ENCODE measurements at regions not wholly inside any gene's neighbourhood (a gene's known extent, or its start where the extent isn't known, plus 50 kb on each side); places are given as distances from the start of the nearest gene placed in this dataset.

DNA sequence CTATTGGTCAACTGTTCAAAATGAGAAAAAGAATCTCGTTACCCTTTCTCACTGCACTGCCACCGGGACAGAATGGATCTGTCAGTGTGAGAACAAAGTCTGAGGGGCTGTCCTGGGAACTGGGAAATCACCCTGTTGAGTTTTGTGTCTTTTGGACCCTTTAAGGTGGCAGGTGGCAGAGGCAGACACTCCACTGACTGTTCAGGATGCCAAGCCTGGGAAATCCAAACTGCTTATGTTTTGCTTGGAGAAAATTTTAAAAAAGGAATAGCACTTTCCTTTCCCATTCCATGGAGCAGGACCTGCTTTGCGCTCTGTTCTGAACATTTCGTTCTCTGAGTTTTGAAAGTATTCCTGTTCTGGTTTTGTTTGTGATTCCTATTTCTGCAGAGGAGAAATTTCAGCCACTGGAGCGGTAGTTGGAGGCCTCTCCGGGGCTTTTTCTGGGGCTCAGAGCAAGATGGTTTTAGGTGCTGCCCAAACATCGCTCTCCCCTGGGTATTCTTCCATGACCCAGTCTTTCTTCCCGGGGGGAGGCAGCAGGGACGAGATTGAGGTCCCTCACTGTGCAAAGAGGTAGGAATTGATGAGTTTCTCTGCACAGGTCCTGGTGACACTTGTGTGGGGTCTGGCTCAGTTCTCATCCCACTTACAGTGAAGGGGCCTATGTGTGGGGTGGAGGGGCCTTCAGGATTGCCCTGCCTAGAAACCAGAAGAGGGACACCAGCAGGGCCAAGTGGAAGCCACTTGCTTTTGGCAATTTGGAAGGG, 138.5 kb upstream of the SYT13 start:
- H3K4me3 ChIP-seq (ENCODE audit: low read depth, low read length), result no peak overlapping the region
- TF ChIP-seq, protein P1, sequence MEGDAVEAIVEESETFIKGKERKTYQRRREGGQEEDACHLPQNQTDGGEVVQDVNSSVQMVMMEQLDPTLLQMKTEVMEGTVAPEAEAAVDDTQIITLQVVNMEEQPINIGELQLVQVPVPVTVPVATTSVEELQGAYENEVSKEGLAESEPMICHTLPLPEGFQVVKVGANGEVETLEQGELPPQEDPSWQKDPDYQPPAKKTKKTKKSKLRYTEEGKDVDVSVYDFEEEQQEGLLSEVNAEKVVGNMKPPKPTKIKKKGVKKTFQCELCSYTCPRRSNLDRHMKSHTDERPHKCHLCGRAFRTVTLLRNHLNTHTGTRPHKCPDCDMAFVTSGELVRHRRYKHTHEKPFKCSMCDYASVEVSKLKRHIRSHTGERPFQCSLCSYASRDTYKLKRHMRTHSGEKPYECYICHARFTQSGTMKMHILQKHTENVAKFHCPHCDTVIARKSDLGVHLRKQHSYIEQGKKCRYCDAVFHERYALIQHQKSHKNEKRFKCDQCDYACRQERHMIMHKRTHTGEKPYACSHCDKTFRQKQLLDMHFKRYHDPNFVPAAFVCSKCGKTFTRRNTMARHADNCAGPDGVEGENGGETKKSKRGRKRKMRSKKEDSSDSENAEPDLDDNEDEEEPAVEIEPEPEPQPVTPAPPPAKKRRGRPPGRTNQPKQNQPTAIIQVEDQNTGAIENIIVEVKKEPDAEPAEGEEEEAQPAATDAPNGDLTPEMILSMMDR (IDR thresholded peaks at IDR 0.05; ENCODE audit: insufficient read depth, low read length, poor library complexity, severe bottlenecking), result no peak
- no peak for DNase-seq (ENCODE audit: low read depth)
- H3K36me3 ChIP-seq (ENCODE audit: control insufficient read depth, insufficient read depth, low read length), result no peaks in the 10 kb centered on the region
- no peaks in the 10 kb centered on the region for H3K27me3 ChIP-seq (ENCODE audit: control insufficient read depth, insufficient read depth, low read length)

DNA sequence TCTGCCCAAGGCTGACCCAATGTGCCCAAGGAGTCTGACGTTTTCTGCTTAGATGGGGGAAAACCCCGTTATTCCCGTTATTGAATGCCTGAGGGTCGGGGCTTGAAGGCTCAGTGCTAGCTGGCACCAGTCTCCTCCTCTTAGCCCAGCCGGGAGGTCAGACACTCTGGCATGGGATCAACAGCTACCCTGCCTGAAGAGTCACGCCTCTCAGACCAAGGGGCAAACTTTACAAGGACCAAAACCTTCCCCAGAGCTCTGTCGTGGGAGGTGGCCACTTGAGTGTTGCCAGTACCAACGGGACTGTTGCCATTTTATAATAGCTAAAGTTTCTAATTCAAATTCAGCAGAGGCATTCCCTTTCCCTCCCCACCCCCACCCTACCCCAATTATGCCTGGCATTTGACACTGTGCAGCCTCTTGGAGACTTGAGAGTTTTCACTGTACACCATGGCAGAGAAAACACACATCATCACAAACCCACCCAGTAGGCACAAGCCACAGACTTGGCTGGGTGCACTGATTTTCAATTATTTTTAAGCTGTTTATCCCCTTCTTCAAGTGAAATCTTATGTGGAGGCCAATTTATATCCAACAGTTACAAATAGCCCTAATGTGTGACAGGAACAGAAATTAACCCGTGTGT, 137.5 kb upstream of the SYT13 start:
- Histone ChIP-seq H3K27me3 (ENCODE audit: control insufficient read depth, insufficient read depth, low read length) (no peaks in the 10 kb centered on the region), H3K4me3 (ENCODE audit: low read depth, low read length) (no peak overlapping the region), H3K36me3 (ENCODE audit: control insufficient read depth, insufficient read depth, low read length) (no peaks in the 10 kb centered on the region)
- DNase-seq (ENCODE audit: low read depth), result no peak
- TF ChIP-seq, protein P1 (IDR thresholded peaks at IDR 0.05; ENCODE audit: insufficient read depth, low read length, poor library complexity, severe bottlenecking), result no peak

DNA sequence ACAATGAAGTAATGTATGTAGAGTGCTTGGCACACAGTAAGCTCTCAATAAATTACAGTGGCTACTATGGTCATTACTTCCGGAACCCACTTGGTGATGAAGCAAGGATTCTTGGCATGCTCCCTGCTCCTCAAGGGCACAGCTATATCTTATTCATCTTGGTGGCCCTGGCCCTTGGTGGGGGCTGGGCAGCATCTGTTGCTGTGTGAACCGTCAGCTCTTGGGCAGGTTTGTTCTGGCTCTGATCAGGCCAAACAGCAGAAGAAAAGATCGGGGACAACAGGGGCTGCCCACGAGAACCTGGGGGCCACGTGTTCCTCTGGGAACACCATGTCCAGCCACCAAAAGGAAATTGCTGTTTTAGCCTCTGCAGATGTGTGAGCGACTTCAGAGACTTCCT, 136.9 kb upstream of the SYT13 start:
- no peak for DNase-seq (ENCODE audit: low read depth)
- H3K27me3 ChIP-seq (ENCODE audit: control insufficient read depth, insufficient read depth, low read length), result no peaks in the 10 kb centered on the region
- H3K36me3 ChIP-seq (ENCODE audit: control insufficient read depth, insufficient read depth, low read length), result no peaks in the 10 kb centered on the region
- TF ChIP-seq, protein P1 (IDR thresholded peaks at IDR 0.05; ENCODE audit: insufficient read depth, low read length, poor library complexity, severe bottlenecking), result no peak
- H3K4me3 ChIP-seq (ENCODE audit: low read depth, low read length), result no peak overlapping the region

DNA sequence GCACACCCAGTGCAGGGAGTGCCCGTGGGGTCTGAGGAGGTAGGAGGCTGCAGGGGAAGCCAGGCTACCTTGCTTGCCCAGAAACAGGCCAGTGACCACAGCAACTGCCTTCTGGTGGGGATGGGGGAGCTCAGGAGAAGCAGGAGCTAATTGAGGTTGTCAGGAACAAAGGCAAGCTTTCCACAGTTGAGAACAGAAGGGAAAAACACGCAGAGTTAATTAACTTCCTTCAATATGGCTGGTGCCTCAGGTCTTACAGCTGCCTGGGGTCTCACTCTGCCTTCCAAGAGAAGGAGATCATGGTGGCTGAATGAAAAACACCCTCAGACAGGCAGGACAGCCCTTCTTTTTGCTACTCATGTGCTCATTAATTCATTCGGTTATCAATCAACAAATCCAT, 127.9 kb upstream of the SYT13 start:
- H3K36me3 ChIP-seq (ENCODE audit: control insufficient read depth, insufficient read depth, low read length), result no peaks in the 10 kb centered on the region
- DNase-seq (ENCODE audit: low read depth), result no peak
- H3K27me3 ChIP-seq (ENCODE audit: control insufficient read depth, insufficient read depth, low read length), result peaks cover 15% of the 10 kb centered on the region
- H3K4me3 ChIP-seq (ENCODE audit: low read depth, low read length), result no peak overlapping the region
- TF ChIP-seq, protein P1 (IDR thresholded peaks at IDR 0.05; ENCODE audit: insufficient read depth, low read length, poor library complexity, severe bottlenecking), result no peak

DNA sequence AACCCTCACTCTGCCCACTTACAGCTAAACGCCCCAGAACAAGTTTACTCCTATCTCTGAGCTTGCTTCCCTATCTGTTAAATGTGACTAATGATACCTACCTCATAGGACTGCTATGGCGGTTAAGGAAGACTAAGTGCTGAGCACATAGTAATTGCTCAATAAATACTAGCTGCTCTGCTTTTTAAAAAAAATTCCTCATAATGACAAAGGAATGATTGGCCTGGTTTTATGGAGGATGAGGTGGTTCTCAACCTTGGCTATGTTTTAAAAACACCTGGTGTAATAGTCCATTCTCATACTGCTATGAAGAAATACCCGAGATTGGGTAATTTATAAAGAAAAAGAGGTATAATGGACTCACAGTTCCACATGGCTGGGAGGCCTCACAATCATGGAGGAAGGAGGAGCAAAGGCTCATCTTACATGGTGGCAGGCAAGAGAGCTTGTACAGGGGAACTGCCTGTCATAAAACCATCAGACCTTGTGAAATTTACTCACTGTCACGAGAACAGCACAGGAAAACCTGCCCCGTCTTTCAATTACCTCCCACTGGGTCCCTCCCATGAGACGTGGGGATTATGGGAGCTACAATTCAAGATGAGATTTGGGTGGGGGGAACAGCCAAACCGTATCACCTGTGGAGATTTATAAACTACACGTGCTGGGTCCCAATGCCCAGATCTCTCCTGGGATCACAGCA, 127.2 kb upstream of the SYT13 start:
- Histone ChIP-seq H3K27me3 (ENCODE audit: control insufficient read depth, insufficient read depth, low read length) (peaks cover 15% of the 10 kb centered on the region), H3K4me3 (ENCODE audit: low read depth, low read length) (no peak overlapping the region), H3K36me3 (ENCODE audit: control insufficient read depth, insufficient read depth, low read length) (no peaks in the 10 kb centered on the region)
- TF ChIP-seq, protein P1 (IDR thresholded peaks at IDR 0.05; ENCODE audit: insufficient read depth, low read length, poor library complexity, severe bottlenecking), result no peak
- DNase-seq (ENCODE audit: low read depth), result no peak
